Renal cortex interstitium (tissue), 11 donors: ENCODE measurements at regions not wholly inside any gene's neighbourhood (a gene's known extent, or its start where the extent isn't known, plus 50 kb on each side); places are given as distances from the start of the nearest gene placed in this dataset.
A peak's percentile ranks its signal among the peaks of the same experiment; 100 is the strongest.

Source experiments
- DNase-seq, 11 donors: peaks; one replicate each; pipeline ENCODE4 v3.0.0-alpha.2; 2013; ENCODE audit warnings: low read depth in 9 of 11, low spot score in 4 of 11; ENCODE audit errors: extremely low read depth in 1 of 11

- no peak for DNase-seq
These were observed 314.2 kb downstream of the ADRA2A start for GRCh38 chr10:111390813-111391563.

- no peak for DNase-seq
These were observed 315.3 kb downstream of the ADRA2A start for GRCh38 chr10:111392159-111392558.

DNA sequence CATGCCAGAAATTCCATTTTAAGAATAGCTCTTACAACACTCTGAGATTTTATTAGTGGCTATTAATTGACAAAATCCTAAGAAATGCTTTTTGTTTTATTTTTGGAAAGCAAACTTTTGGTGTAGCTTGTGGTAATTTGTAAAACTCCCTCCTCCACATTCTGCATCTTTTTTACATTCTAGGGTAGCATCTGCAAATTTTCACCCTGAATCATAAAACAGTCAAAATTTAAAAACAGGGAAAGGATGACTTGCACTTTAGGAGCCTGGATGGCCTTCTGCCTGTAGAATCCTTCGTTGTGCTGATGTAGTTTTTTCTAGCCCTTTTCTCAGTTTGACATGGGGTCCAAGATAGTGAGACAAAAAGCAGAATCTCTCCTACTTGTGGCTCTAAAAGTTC lies 316.1 kb downstream of the ADRA2A start:
- DNase-seq, result peak; percentile 12 to 56 (median 37)

GRCh38 chr10:111410740-111411139 lies 333.9 kb downstream of the ADRA2A start:
- DNase-seq, result no peak

DNA sequence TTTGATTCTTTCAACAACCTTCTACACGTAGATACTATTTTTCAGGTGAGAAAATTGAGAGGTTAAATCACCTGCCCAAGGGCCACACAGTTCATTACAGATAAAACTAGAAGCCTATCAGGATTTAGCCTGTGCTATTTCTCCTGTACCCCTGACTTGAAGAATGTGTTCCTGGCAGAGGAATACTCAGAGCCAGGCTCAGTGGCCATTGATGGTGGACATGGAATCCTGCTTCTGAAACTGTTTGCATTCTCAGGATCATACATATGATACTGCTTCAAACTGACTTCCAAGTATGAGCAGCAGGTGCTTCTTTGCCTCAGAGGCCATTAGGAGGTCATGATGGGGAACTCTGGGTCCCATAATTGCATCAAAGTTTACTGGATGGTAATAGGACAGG lies 348.6 kb downstream of the ADRA2A start:
- DNase-seq, result no peak

DNA sequence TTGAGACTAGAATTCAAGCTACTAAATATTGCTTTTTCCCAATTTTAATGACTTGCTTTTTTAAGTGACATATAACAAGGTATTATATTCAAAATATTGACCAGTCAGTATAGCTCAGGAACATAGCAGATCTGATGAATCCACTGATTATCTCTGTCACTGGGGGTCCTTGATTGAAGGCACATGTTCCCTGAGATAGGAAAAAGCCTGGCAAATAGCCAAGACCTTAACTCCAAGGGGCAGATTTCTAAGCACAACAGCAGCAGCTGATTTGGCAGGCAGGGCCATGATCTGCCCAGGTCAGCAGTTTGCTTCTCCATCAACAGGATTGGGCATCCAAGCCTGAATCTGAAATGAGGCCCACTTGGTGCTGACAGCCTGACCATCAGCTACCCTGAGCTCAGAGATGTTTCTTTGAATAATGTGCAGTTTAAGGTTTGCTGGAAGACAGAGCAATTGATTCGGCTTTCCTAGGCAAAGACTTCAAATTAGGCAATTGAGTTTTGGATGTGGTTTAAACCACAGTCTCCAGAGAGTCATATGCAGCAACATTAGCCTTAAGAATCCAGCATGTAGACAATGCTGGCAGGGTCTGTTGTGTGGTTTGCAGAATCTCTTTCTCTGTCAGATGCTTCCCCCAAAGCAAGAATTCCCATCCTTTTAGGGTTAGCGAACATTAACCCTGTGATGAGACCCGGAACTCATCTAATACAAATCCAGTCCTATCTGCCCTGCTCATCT lies 352.6 kb downstream of the ADRA2A start:
- DNase-seq, result no peak

DNA sequence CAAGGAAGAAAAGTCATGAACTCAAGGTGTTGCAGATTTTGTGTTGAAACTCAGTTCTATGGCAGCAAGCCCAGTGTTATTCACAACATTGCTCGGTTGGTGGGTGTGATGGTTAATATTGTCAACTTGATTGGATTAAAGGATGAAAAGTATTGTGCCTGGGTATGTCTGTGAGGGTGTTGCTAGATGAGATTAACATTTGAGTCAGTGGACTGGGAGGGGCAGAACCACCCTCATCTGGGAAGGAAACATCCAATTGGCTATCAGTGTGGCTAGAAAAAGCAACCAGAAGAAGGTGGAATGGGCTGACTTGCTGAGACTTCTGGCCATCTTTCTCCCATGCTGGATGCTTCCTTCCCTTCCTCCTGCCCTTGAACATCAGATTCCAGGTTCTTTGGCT lies 353.2 kb downstream of the ADRA2A start:
- DNase-seq, result no peak

DNA sequence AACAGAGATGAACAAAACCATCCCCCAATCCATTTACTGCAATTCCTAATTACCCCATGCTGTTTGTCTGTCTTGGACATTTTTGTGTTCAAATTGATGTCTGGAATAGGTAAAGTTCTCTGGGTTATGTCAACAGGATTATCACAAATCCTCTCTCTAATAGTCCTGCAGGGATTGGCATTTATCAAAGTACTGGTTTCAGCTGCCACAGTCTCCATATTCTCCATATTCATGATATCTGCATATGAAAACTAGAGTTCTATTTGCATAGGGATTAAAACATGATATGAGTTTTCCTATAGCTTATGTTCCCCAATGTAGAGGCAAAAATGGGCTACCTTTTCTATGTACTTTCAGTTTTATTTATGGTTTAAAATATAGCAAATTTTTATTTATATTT lies 355.8 kb downstream of the ADRA2A start:
- no peak for DNase-seq

DNA sequence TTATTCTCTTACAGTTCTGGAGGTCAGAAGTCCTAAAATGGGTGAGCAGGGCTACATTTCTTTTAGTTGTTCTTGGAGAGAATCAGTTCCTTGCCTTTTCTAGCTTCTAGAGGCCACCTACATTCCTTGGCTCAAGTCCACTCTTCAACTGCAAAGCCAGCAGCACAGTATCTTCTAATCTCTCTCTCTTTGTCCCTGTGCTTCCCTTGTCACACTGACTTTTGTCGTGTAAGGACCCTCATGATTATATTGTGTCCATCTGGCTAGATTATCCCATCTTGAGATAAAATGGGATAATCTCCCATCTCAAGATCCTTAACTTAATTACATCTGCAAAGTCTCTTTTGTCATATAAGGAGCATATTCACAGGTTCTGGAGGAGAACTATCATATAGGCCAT lies 359.0 kb downstream of the ADRA2A start:
- peak in 1 of 11 donors; percentile 7 for DNase-seq

- no peak for DNase-seq
These were observed 362.4 kb downstream of the ADRA2A start for GRCh38 chr10:111439034-111439842.

DNA sequence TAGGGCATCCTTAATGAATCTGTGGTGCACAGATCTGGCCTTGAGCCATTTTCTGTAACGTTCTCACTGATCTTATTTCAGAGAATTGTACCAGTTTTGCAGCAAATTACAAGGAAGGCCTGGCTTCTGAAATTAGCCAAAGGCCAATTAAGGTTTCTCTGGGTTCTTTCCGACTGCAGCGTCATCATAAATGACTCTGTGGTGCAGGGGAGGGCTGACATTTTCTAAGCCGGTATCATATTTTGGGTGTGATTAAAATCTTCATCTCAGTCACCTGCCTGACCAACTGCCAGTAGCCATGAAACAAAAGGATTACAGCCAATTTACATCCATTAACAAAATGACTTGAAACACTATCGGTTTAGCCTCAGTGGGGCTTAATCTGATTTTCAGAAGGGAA lies 363.7 kb downstream of the ADRA2A start:
- DNase-seq, result no peak

DNA sequence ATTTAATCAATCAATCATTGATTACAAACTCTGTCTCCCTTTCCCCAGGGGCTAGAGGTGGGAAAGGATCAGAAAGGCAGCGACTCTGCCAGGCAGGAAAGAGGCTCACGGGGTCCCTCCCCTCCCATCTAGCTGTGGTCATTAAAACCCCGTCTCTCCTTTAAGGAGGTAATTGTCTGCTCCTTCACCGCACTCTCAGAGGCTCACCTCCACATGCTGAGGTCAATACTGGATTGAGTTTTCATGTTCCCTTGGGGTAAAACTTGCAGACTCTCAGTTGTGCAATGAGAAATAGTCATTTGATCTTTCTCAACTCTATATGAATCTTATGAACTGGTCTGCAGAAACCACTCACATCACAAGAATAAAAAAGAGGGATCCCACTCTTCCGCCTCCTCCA lies 368.8 kb downstream of the ADRA2A start:
- no peak for DNase-seq

DNA sequence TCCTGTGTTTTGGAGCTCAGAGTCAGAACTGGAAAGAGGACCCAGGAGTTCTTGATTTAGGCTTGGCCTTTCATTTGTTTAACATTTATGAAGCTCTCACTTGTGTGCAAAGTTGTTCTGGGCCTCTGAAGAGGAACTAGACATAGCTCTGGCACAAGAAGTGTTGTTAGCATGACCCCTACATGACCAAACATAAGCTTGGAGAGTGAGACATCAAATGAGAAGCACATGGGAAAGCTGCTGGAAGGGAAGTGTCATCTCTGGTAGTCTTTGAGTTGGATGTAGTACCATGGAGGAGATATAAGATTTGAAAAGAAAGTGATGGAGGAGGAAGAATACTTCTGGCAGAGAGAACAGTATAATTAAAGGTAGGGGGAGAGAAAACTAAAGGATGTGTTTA lies 370.1 kb downstream of the ADRA2A start:
- no peak for DNase-seq

GRCh38 chr10:111452153-111452552 lies 375.3 kb downstream of the ADRA2A start:
- DNase-seq, result no peak

- DNase-seq, result no peak
These were observed 379.1 kb downstream of the ADRA2A start for GRCh38 chr10:111455776-111456426.

GRCh38 chr10:111458256-111458655 lies 381.4 kb downstream of the ADRA2A start:
- no peak for DNase-seq

DNA sequence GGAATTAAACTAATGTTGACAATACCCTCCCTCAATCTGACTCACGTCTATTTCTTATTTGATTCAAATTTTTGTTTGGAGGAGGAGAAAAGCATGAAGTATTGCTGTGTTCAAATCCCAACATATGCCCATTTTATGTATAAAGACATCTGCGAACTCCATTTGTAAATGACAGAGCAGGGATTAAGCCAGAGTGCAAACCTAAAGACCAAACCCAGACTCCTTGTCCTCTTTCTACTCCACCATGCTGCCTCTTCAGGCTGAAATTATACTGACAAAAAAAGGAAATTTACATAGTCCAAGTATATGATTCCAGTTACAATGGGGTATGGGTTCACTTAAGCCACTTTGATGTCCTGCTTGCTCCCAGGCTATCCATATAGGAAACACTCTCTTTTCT lies 383.1 kb downstream of the ADRA2A start:
- no peak for DNase-seq

DNA sequence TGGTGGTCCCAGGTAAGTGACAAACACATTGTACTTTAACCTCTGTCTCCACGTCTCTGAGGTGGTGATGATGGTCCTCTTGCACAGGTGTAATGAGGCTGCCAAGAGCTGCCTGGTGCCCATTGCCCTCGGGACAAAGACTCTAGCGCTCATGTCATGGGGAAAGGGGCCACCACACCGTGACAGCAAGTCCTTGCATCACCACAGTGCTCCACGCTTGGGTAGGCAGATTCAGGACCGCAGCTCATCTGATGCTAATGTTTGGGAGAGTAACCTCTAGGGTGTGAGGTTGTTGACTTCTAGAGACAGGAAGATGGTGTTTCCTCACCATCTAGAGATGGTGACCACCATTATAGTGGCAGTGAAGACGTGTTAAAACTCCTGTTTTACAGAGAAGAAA lies 395.6 kb downstream of the ADRA2A start:
- DNase-seq, result no peak

DNA sequence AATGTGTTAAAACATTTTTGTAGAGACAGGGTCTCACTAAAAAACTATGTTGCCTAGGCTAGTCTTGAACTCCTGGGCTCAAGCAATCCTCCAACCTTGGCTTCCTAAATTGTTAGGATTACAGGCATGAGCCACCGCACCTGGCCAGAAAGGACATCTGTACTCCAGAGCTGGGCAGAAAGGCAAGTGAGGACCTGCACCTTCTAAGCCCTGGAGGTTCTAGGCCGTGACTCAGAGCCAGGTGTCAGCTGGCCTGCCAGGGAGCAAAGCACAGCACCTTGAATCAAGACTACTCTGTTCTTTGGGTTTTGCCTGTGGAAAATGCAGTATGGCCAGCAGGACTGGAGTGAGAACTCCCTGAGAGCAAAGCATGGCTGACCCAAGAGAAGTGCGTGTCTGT lies 396.5 kb downstream of the ADRA2A start:
- DNase-seq, result no peak
